ENCODE measurements at regions not wholly inside any gene's neighbourhood (a gene's known extent, or its start where the extent isn't known, plus 50 kb on each side); places are given as distances from the start of the nearest gene placed in this dataset.

DNA sequence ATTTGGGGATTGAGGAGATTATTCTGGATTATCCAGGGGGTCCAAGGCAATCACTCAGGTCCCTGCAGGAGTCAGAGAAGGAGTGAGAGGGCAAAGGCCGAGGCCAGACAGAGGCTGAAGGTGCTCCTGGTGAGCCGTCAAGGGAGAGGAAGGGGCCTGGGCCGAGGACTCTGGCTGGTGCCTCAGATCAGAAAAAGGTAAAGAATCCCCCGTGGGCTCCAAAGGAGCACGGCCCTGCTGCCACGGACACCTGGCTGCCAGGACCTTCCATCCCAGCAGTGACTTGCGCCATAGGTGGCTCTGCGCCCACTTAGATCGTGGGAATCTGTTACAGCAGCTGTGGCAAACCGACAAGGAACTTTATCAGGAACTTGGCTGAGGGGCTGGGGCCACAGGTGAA, 374.8 kb upstream of the MYT1L start:
- TF ChIP-seq, protein P1, sequence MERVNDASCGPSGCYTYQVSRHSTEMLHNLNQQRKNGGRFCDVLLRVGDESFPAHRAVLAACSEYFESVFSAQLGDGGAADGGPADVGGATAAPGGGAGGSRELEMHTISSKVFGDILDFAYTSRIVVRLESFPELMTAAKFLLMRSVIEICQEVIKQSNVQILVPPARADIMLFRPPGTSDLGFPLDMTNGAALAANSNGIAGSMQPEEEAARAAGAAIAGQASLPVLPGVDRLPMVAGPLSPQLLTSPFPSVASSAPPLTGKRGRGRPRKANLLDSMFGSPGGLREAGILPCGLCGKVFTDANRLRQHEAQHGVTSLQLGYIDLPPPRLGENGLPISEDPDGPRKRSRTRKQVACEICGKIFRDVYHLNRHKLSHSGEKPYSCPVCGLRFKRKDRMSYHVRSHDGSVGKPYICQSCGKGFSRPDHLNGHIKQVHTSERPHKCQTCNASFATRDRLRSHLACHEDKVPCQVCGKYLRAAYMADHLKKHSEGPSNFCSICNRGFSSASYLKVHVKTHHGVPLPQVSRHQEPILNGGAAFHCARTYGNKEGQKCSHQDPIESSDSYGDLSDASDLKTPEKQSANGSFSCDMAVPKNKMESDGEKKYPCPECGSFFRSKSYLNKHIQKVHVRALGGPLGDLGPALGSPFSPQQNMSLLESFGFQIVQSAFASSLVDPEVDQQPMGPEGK (CRISPR knock-in tag; IDR thresholded peaks at IDR 0.05; ENCODE audit: borderline replicate concordance): no peak
- no peak for TF ChIP-seq RARB (CRISPR knock-in tag; IDR thresholded peaks at IDR 0.05)
- no peak for TF ChIP-seq ZFP30 (CRISPR knock-in tag; IDR thresholded peaks at IDR 0.05)
- TF ChIP-seq ISL1 (CRISPR knock-in tag; IDR thresholded peaks at IDR 0.05): no peak
- TF ChIP-seq, protein P2, sequence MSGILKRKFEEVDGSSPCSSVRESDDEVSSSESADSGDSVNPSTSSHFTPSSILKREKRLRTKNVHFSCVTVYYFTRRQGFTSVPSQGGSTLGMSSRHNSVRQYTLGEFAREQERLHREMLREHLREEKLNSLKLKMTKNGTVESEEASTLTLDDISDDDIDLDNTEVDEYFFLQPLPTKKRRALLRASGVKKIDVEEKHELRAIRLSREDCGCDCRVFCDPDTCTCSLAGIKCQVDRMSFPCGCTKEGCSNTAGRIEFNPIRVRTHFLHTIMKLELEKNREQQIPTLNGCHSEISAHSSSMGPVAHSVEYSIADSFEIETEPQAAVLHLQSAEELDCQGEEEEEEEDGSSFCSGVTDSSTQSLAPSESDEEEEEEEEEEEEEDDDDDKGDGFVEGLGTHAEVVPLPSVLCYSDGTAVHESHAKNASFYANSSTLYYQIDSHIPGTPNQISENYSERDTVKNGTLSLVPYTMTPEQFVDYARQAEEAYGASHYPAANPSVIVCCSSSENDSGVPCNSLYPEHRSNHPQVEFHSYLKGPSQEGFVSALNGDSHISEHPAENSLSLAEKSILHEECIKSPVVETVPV (CRISPR knock-in tag; IDR thresholded peaks at IDR 0.05): no peak
- TF ChIP-seq ZNF565 (CRISPR knock-in tag; conservative IDR thresholded peaks at IDR 0.05; ENCODE audit: low read depth): no peak
- no peak for TF ChIP-seq ZNF70 (CRISPR knock-in tag; IDR thresholded peaks at IDR 0.05)
- no peak for TF ChIP-seq ZFP3 (CRISPR knock-in tag; IDR thresholded peaks at IDR 0.05)
- TF ChIP-seq PPARA (CRISPR knock-in tag; IDR thresholded peaks at IDR 0.05; ENCODE audit: borderline replicate concordance): no peak
- ATAC-seq: no peak

DNA sequence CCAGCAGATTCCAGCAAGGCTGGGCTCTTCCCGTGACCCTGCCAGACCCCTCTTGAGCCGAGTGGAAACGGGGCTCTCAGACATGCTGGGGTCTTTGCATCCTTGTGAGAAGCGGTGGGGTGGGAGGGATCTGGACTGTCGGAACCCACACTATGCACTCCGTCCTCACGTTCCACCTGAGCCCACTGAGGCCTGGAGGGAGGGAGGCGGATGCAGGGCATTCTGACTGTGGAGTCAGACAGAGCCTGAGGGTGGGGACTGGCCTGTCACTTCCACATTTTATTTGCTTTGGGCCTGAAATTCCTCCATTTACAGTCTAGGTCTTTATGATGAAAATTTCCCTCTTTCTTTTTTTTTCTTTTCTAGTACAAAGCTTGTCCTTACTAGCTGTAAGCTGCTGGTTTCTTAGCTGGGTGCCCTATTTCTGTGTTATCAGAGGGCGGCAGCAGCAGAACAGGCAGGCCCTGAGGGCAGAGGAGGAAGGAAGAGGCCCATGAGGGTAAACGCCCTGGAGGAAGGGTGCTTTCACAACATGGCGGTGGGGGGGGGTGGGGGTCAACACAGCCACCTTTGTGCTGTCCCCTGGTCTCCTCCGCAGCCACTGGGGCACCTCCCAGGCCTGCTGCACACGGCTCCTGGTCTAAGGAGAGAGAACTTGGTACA, 373.5 kb upstream of the MYT1L start:
- no peak for TF ChIP-seq CSDC2 (CRISPR knock-in tag; IDR thresholded peaks at IDR 0.05)
- no peak for TF ChIP-seq ZNF8 (CRISPR knock-in tag; IDR thresholded peaks at IDR 0.05)
- no peak for TF ChIP-seq ESRRG (CRISPR knock-in tag; IDR thresholded peaks at IDR 0.05)
- no peak for TF ChIP-seq OSR1 (CRISPR knock-in tag; IDR thresholded peaks at IDR 0.05)
- TF ChIP-seq, protein P1 (CRISPR knock-in tag; IDR thresholded peaks at IDR 0.05; ENCODE audit: borderline replicate concordance): no peak
- TF ChIP-seq SNAI2 (CRISPR knock-in tag; IDR thresholded peaks at IDR 0.05): no peak
- TF ChIP-seq GLIS3 (CRISPR knock-in tag; IDR thresholded peaks at IDR 0.05): no peak
- TF ChIP-seq RARB (CRISPR knock-in tag; IDR thresholded peaks at IDR 0.05): no peak
- TF ChIP-seq ZFP30 (CRISPR knock-in tag; IDR thresholded peaks at IDR 0.05): no peak
- TF ChIP-seq ZC3H10 (CRISPR knock-in tag; IDR thresholded peaks at IDR 0.05): no peak
- TF ChIP-seq TCF4 (CRISPR knock-in tag; IDR thresholded peaks at IDR 0.05; ENCODE audit: borderline replicate concordance): no peak
- no peak for TF ChIP-seq ZNF70 (CRISPR knock-in tag; IDR thresholded peaks at IDR 0.05)
- TF ChIP-seq PPARA (CRISPR knock-in tag; IDR thresholded peaks at IDR 0.05; ENCODE audit: borderline replicate concordance): no peak
- TF ChIP-seq BACH2 (CRISPR knock-in tag; IDR thresholded peaks at IDR 0.05; ENCODE audit: borderline replicate concordance): no peak
- TF ChIP-seq, protein P3, sequence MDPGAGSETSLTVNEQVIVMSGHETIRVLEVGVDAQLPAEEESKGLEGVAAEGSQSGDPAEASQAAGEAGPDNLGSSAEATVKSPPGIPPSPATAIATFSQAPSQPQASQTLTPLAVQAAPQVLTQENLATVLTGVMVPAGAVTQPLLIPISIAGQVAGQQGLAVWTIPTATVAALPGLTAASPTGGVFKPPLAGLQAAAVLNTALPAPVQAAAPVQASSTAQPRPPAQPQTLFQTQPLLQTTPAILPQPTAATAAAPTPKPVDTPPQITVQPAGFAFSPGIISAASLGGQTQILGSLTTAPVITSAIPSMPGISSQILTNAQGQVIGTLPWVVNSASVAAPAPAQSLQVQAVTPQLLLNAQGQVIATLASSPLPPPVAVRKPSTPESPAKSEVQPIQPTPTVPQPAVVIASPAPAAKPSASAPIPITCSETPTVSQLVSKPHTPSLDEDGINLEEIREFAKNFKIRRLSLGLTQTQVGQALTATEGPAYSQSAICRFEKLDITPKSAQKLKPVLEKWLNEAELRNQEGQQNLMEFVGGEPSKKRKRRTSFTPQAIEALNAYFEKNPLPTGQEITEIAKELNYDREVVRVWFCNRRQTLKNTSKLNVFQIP (CRISPR knock-in tag; IDR thresholded peaks at IDR 0.05; ENCODE audit: borderline replicate concordance, low read depth): no peak
- no peak for ATAC-seq

DNA sequence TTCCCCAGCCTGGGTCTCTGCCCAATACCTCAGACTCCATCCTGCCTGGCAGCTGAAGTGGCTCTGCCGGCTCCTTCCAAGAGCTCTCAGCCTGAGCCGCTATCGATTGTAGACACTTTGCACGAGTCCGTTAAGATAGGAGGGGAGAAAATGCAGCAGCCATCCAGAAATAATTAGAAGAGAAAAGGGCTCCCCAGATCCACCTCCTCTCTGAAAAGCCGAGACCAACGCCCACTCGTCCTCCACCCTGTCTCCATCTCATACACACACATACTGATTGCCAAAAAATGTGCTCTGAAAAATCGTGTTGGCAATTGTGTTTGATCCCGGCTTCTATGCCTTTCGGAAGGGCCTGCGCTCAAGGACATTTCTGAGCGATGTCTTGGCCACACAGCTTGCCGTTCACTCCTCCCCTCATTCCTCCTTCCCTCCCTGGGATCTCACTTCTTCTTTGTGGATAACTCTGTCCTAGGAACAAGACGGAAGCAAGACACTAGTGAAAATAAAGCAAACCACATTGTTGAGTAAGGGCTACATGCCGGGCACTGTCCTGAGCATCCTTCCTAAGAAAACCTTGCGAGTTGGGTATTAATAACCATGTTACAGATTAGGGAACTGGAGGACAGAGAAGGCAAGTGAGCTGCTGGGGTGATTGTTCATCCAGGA, 372.8 kb upstream of the MYT1L start:
- ATAC-seq: no peak
- TF ChIP-seq CSDC2 (CRISPR knock-in tag; IDR thresholded peaks at IDR 0.05) (no peak), RARB (CRISPR knock-in tag; IDR thresholded peaks at IDR 0.05) (no peak), OSR1 (CRISPR knock-in tag; IDR thresholded peaks at IDR 0.05) (no peak), BACH2 (CRISPR knock-in tag; IDR thresholded peaks at IDR 0.05; ENCODE audit: borderline replicate concordance) (no peak), ZNF70 (CRISPR knock-in tag; IDR thresholded peaks at IDR 0.05) (no peak), PPARA (CRISPR knock-in tag; IDR thresholded peaks at IDR 0.05; ENCODE audit: borderline replicate concordance) (no peak)
- TF ChIP-seq, protein P2 (CRISPR knock-in tag; IDR thresholded peaks at IDR 0.05): no peak

Data from SK-N-SH treated with all-trans-retinoic acid at 6 μM for 48 hours (cell line).